ENCODE measurements at regions not wholly inside any gene's neighbourhood (a gene's known extent, or its start where the extent isn't known, plus 50 kb on each side); places are given as distances from the start of the nearest gene placed in this dataset.

DNA sequence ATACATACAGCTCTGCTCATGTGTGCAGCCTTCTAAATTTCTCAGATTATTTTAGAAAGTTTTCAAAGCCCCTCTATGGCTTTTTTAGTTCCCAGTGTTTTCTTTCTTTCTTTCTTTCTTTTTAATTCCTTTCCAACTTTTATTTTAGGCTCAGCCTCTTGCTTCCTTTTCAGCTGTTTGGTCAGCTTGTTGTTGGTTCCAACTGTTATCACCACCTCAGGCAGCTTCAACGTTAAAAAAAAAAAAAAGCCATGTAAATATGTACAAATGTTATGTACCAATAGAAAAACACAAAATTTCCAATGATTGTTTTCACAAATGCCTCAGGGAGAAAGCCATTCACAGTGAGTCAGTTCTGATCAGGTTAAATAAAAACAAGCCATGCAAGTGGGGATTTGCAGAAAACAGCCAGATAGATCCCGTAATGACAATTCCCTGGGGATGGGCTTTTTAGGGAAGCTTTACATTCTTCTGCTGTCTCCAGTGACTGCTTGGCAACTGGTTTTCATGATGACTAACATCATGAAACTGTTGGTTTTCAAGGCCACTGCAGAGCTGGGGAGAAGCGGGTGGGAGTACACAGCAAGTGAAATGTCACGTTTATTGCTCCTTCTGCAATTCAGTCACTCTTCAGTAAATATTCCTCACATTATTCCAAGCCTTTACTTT is 908.4 kb downstream of the EPHA3 start:
- H3K27ac Mint-ChIP-seq (ENCODE audit: unreplicated experiment), result no peak overlapping the region
- H3K9me3 Mint-ChIP-seq, result peaks cover 2% of the 10 kb centered on the region
- no peaks in the 10 kb centered on the region for H3K36me3 Mint-ChIP-seq (ENCODE audit: low read depth)
- no peak for DNase-seq (ENCODE audit: low read depth, low spot score)
- H3K4me1 Mint-ChIP-seq, result peaks cover 26% of the 10 kb centered on the region
- H3K4me3 Mint-ChIP-seq, result no peak overlapping the region
- H3K27me3 Mint-ChIP-seq (ENCODE audit: low read depth), result no peaks in the 10 kb centered on the region
- TF ChIP-seq, protein P1, sequence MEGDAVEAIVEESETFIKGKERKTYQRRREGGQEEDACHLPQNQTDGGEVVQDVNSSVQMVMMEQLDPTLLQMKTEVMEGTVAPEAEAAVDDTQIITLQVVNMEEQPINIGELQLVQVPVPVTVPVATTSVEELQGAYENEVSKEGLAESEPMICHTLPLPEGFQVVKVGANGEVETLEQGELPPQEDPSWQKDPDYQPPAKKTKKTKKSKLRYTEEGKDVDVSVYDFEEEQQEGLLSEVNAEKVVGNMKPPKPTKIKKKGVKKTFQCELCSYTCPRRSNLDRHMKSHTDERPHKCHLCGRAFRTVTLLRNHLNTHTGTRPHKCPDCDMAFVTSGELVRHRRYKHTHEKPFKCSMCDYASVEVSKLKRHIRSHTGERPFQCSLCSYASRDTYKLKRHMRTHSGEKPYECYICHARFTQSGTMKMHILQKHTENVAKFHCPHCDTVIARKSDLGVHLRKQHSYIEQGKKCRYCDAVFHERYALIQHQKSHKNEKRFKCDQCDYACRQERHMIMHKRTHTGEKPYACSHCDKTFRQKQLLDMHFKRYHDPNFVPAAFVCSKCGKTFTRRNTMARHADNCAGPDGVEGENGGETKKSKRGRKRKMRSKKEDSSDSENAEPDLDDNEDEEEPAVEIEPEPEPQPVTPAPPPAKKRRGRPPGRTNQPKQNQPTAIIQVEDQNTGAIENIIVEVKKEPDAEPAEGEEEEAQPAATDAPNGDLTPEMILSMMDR (conservative IDR thresholded peaks at IDR 0.05), result no peak

DNA sequence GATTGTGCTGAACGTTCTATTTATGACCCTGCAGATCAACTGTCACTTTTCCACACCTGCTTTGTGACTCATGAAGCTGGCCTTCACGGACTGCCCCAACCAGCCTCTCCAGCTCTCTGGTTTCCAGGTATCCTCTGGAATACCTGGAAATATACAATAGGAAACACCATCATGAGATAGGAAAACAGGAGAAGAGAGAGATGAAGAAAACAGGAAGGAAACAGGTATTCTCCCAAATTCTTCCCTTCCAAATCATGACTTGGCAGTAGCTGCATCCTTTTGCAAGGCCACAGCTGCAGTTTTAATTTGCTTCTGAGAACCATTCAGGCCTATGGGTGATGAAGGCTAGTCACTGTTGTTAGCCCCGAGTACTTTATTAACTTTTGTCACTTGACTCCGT is 909.1 kb downstream of the EPHA3 start:
- H3K27ac Mint-ChIP-seq (ENCODE audit: unreplicated experiment), result peak overlapping the region; percentile 75
- TF ChIP-seq, protein P1 (conservative IDR thresholded peaks at IDR 0.05), result no peak
- no peak for DNase-seq (ENCODE audit: low read depth, low spot score)
- no peaks in the 10 kb centered on the region for H3K36me3 Mint-ChIP-seq (ENCODE audit: low read depth)
- no peak overlapping the region for H3K4me3 Mint-ChIP-seq
- H3K4me1 Mint-ChIP-seq, result peaks cover 20% of the 10 kb centered on the region
- H3K9me3 Mint-ChIP-seq, result peaks cover 2% of the 10 kb centered on the region
- H3K27me3 Mint-ChIP-seq (ENCODE audit: low read depth), result no peaks in the 10 kb centered on the region

DNA sequence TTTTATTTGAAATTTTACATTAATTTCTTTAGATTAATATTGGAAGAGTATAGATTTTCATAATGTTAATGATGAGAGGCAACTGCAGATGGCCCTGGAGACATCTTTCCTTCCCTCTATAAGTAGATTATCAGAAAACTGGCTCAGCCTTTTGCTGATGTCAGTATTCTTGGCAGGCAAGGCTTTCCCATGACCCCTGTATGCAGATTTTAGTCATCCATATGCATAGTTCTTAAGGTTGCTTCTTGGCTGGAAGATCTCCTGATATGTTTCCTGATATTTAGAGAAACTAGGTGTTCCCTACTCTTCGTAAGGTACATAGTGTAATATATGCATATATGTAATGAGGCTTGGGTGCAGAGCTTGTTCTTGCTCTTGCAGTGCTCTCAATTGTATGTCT is 911.4 kb downstream of the EPHA3 start:
- peaks cover 20% of the 10 kb centered on the region for H3K4me1 Mint-ChIP-seq
- DNase-seq (ENCODE audit: low read depth, low spot score), result no peak
- H3K9me3 Mint-ChIP-seq, result peaks cover 2% of the 10 kb centered on the region
- TF ChIP-seq, protein P1 (conservative IDR thresholded peaks at IDR 0.05), result no peak
- no peaks in the 10 kb centered on the region for H3K36me3 Mint-ChIP-seq (ENCODE audit: low read depth)
- no peak overlapping the region for H3K27ac Mint-ChIP-seq (ENCODE audit: unreplicated experiment)
- no peaks in the 10 kb centered on the region for H3K27me3 Mint-ChIP-seq (ENCODE audit: low read depth)
- H3K4me3 Mint-ChIP-seq, result no peak overlapping the region

DNA sequence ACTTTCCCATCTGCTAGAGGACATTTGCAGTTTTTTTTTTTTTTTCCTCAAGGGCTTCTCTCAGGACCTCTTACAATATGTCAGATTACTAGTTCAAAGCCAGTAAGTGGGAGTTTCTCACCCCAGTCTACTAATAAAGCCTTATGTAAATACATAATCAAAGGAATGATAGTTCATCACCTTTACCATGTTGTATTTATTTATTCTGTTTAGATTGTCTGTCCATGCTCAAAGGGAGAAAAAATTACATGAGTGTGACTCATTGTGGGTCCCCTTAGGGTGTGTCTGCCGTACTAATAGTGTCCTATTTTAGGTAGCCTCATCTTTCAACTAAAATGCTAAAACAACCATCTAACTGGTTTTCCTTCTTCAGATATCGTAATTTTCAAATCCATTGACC is 917.6 kb downstream of the EPHA3 start:
- no peak overlapping the region for H3K27ac Mint-ChIP-seq (ENCODE audit: unreplicated experiment)
- no peak overlapping the region for H3K4me3 Mint-ChIP-seq

DNA sequence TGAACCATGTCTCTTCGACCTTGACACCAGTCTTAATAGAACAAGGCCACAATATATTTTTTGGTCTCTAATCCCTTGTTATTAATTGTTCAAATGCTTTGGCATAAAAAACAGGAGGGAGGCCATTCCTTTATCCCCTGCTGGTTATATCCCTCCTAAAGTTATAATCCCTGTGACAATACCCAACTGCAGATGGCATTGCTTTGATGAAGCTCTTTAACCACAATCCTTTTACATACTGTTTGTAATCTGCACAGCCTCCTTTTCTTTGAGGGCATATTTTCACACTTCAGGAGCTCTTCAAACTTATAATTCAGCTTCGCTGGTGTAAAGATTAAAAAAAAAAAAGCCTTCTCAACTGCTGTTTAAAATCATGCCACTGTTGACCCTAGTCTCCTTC is 919.0 kb downstream of the EPHA3 start:
- H3K36me3 Mint-ChIP-seq (ENCODE audit: low read depth), result no peaks in the 10 kb centered on the region
- TF ChIP-seq, protein P1 (conservative IDR thresholded peaks at IDR 0.05), result no peak
- H3K9me3 Mint-ChIP-seq, result no peaks in the 10 kb centered on the region
- DNase-seq (ENCODE audit: low read depth, low spot score), result no peak
- no peaks in the 10 kb centered on the region for H3K27me3 Mint-ChIP-seq (ENCODE audit: low read depth)
- H3K4me1 Mint-ChIP-seq, result peaks cover 5% of the 10 kb centered on the region
- no peak overlapping the region for H3K4me3 Mint-ChIP-seq
- H3K27ac Mint-ChIP-seq (ENCODE audit: unreplicated experiment), result peak overlapping the region; percentile 71

More for the DNA sequence above, 917.6 kb downstream of the EPHA3 start:
- Mint-ChIP-seq H3K9me3 (peaks cover 2% of the 10 kb centered on the region), H3K27me3 (ENCODE audit: low read depth) (no peaks in the 10 kb centered on the region), H3K36me3 (ENCODE audit: low read depth) (no peaks in the 10 kb centered on the region), H3K4me1 (peaks cover 5% of the 10 kb centered on the region)
- TF ChIP-seq, protein P1 (conservative IDR thresholded peaks at IDR 0.05), result no peak
- DNase-seq (ENCODE audit: low read depth, low spot score), result no peak
